ENCODE measurements at regions not wholly inside any gene's neighbourhood (a gene's known extent, or its start where the extent isn't known, plus 50 kb on each side); places are given as distances from the start of the nearest gene placed in this dataset.

- peak; percentile 56 for DNase-seq (ENCODE audit: low spot score)
These were observed 305.1 kb downstream of the PSAT1 start for GRCh38 chr9:78601957-78602565.

GRCh38 chr9:78605041-78606000 is 308.4 kb downstream of the PSAT1 start:
- no peak for DNase-seq (ENCODE audit: low spot score)

- DNase-seq (ENCODE audit: low spot score) = no peak
These were observed 309.1 kb downstream of the PSAT1 start for GRCh38 chr9:78606001-78606379.

GRCh38 chr9:78607853-78608252 is 310.9 kb downstream of the PSAT1 start:
- no peak for DNase-seq (ENCODE audit: low spot score)

- DNase-seq (ENCODE audit: low spot score) = no peak
These were observed 312.5 kb downstream of the PSAT1 start for GRCh38 chr9:78609450-78609849.

GRCh38 chr9:78612091-78612490 is 315.2 kb downstream of the PSAT1 start:
- DNase-seq (ENCODE audit: low spot score) = no peak

- no peak for DNase-seq (ENCODE audit: low spot score)
These were observed 316.1 kb downstream of the PSAT1 start for GRCh38 chr9:78613006-78613405.

GRCh38 chr9:78614892-78615291 is 318.0 kb downstream of the PSAT1 start:
- DNase-seq (ENCODE audit: low spot score) = no peak

GRCh38 chr9:78615372-78615771 is 318.4 kb downstream of the PSAT1 start:
- no peak for DNase-seq (ENCODE audit: low spot score)

- DNase-seq (ENCODE audit: low spot score) = no peak
These were observed 321.8 kb downstream of the PSAT1 start for GRCh38 chr9:78618735-78619134.

- DNase-seq (ENCODE audit: low spot score) = no peak
These were observed 323.4 kb downstream of the PSAT1 start for GRCh38 chr9:78620303-78620702.

- no peak for DNase-seq (ENCODE audit: low spot score)
These were observed 323.8 kb downstream of the PSAT1 start for GRCh38 chr9:78620764-78621163.

GRCh38 chr9:78622126-78622525 is 325.2 kb downstream of the PSAT1 start:
- DNase-seq (ENCODE audit: low spot score) = no peak

- no peak for DNase-seq (ENCODE audit: low spot score)
These were observed 330.0 kb downstream of the PSAT1 start for GRCh38 chr9:78626971-78627370.

GRCh38 chr9:78630966-78631365 is 334.0 kb downstream of the PSAT1 start:
- no peak for DNase-seq (ENCODE audit: low spot score)

- no peak for DNase-seq (ENCODE audit: low spot score)
These were observed 343.8 kb downstream of the PSAT1 start for GRCh38 chr9:78640728-78641127.

GRCh38 chr9:78644359-78644758 is 347.4 kb downstream of the PSAT1 start:
- DNase-seq (ENCODE audit: low spot score) = no peak

GRCh38 chr9:78654324-78654723 is 357.4 kb downstream of the PSAT1 start:
- no peak for DNase-seq (ENCODE audit: low spot score)

GRCh38 chr9:78663369-78663768 is 366.4 kb downstream of the PSAT1 start:
- no peak for DNase-seq (ENCODE audit: low spot score)

GRCh38 chr9:78664370-78664769 is 367.4 kb downstream of the PSAT1 start:
- no peak for DNase-seq (ENCODE audit: low spot score)

- no peak for DNase-seq (ENCODE audit: low spot score)
These were observed 370.0 kb downstream of the PSAT1 start for GRCh38 chr9:78666818-78667414.

GRCh38 chr9:78668148-78668832 is 371.4 kb downstream of the PSAT1 start:
- no peak for DNase-seq (ENCODE audit: low spot score)

Measured in pons (tissue), 1 donor.